ENCODE measurements at regions not wholly inside any gene's neighbourhood (a gene's known extent, or its start where the extent isn't known, plus 50 kb on each side); places are given as distances from the start of the nearest gene placed in this dataset.

- Mint-ChIP-seq H3K27ac (no peak overlapping the region), H3K36me3 (ENCODE audit: low read depth) (no peaks in the 10 kb centered on the region), H3K9me3 (no peaks in the 10 kb centered on the region), H3K27me3 (no peaks in the 10 kb centered on the region), H3K4me3 (no peak overlapping the region), H3K4me1 (ENCODE audit: low read depth) (no peaks in the 10 kb centered on the region)
- intact Hi-C loops (cut with micrococcal nuclease) = no loop called here
Observed at GRCh38 chr18:25465152-25465732, 113.3 kb upstream of the ZNF521 start.

- H3K27ac Mint-ChIP-seq = no peak overlapping the region
- no peaks in the 10 kb centered on the region for H3K27me3 Mint-ChIP-seq
- H3K9me3 Mint-ChIP-seq = no peaks in the 10 kb centered on the region
- no peaks in the 10 kb centered on the region for H3K36me3 Mint-ChIP-seq (ENCODE audit: low read depth)
- intact Hi-C loops (cut with micrococcal nuclease) = no loop called here
- no peaks in the 10 kb centered on the region for H3K4me1 Mint-ChIP-seq (ENCODE audit: low read depth)
- no peak overlapping the region for H3K4me3 Mint-ChIP-seq
Observed at GRCh38 chr18:25464227-25464626, 112.3 kb upstream of the ZNF521 start.

GRCh38 chr18:25463726-25464125 is 111.8 kb upstream of the ZNF521 start:
- intact Hi-C loops (cut with micrococcal nuclease) = no loop called here
- H3K4me1 Mint-ChIP-seq (ENCODE audit: low read depth) = no peaks in the 10 kb centered on the region
- H3K36me3 Mint-ChIP-seq (ENCODE audit: low read depth) = no peaks in the 10 kb centered on the region
- no peak overlapping the region for H3K4me3 Mint-ChIP-seq
- H3K27me3 Mint-ChIP-seq = no peaks in the 10 kb centered on the region
- H3K27ac Mint-ChIP-seq = no peak overlapping the region
- H3K9me3 Mint-ChIP-seq = no peaks in the 10 kb centered on the region

GRCh38 chr18:25459814-25460213 is 107.8 kb upstream of the ZNF521 start:
- no peaks in the 10 kb centered on the region for H3K4me1 Mint-ChIP-seq (ENCODE audit: low read depth)
- H3K36me3 Mint-ChIP-seq (ENCODE audit: low read depth) = no peaks in the 10 kb centered on the region
- intact Hi-C loops (cut with micrococcal nuclease) = no loop called here
- no peaks in the 10 kb centered on the region for H3K27me3 Mint-ChIP-seq
- no peaks in the 10 kb centered on the region for H3K9me3 Mint-ChIP-seq
- no peak overlapping the region for H3K27ac Mint-ChIP-seq
- no peak overlapping the region for H3K4me3 Mint-ChIP-seq

GRCh38 chr18:25457601-25458000 is 105.6 kb upstream of the ZNF521 start:
- Mint-ChIP-seq H3K4me3 (no peak overlapping the region), H3K4me1 (ENCODE audit: low read depth) (no peaks in the 10 kb centered on the region), H3K27ac (no peak overlapping the region), H3K27me3 (no peaks in the 10 kb centered on the region), H3K9me3 (no peaks in the 10 kb centered on the region), H3K36me3 (ENCODE audit: low read depth) (no peaks in the 10 kb centered on the region)
- intact Hi-C loops (cut with micrococcal nuclease) = no loop called here

GRCh38 chr18:25457126-25457525 is 105.2 kb upstream of the ZNF521 start:
- H3K27me3 Mint-ChIP-seq = no peaks in the 10 kb centered on the region
- no peak overlapping the region for H3K4me3 Mint-ChIP-seq
- intact Hi-C loops (cut with micrococcal nuclease) = no loop called here
- H3K36me3 Mint-ChIP-seq (ENCODE audit: low read depth) = no peaks in the 10 kb centered on the region
- H3K4me1 Mint-ChIP-seq (ENCODE audit: low read depth) = no peaks in the 10 kb centered on the region
- H3K9me3 Mint-ChIP-seq = no peaks in the 10 kb centered on the region
- no peak overlapping the region for H3K27ac Mint-ChIP-seq

GRCh38 chr18:25456334-25457010 is 104.5 kb upstream of the ZNF521 start:
- no peak overlapping the region for H3K4me3 Mint-ChIP-seq
- H3K27ac Mint-ChIP-seq = no peak overlapping the region
- intact Hi-C loops (cut with micrococcal nuclease) = no loop called here
- H3K36me3 Mint-ChIP-seq (ENCODE audit: low read depth) = no peaks in the 10 kb centered on the region
- H3K9me3 Mint-ChIP-seq = peaks cover 1% of the 10 kb centered on the region
- H3K4me1 Mint-ChIP-seq (ENCODE audit: low read depth) = no peaks in the 10 kb centered on the region
- H3K27me3 Mint-ChIP-seq = no peaks in the 10 kb centered on the region

- no peak overlapping the region for H3K4me3 Mint-ChIP-seq
- H3K36me3 Mint-ChIP-seq (ENCODE audit: low read depth) = no peaks in the 10 kb centered on the region
- intact Hi-C loops (cut with micrococcal nuclease) = no loop called here
- peaks cover 9% of the 10 kb centered on the region for H3K9me3 Mint-ChIP-seq
- no peaks in the 10 kb centered on the region for H3K4me1 Mint-ChIP-seq (ENCODE audit: low read depth)
- no peak overlapping the region for H3K27ac Mint-ChIP-seq
- H3K27me3 Mint-ChIP-seq = no peaks in the 10 kb centered on the region
Observed at GRCh38 chr18:25455646-25456045, 103.7 kb upstream of the ZNF521 start.

GRCh38 chr18:25455159-25455558 is 103.2 kb upstream of the ZNF521 start:
- intact Hi-C loops (cut with micrococcal nuclease) = no loop called here
- peaks cover 9% of the 10 kb centered on the region for H3K9me3 Mint-ChIP-seq

GRCh38 chr18:25454730-25455129 is 102.8 kb upstream of the ZNF521 start:
- Mint-ChIP-seq H3K27me3 (no peaks in the 10 kb centered on the region), H3K36me3 (ENCODE audit: low read depth) (no peaks in the 10 kb centered on the region), H3K9me3 (peaks cover 9% of the 10 kb centered on the region), H3K4me3 (no peak overlapping the region), H3K4me1 (ENCODE audit: low read depth) (no peaks in the 10 kb centered on the region), H3K27ac (no peak overlapping the region)
- intact Hi-C loops (cut with micrococcal nuclease) = no loop called here

More at GRCh38 chr18:25455159-25455558, 103.2 kb upstream of the ZNF521 start:
- Mint-ChIP-seq H3K36me3 (ENCODE audit: low read depth) (no peaks in the 10 kb centered on the region), H3K4me3 (no peak overlapping the region), H3K27me3 (no peaks in the 10 kb centered on the region), H3K4me1 (ENCODE audit: low read depth) (no peaks in the 10 kb centered on the region), H3K27ac (no peak overlapping the region)

GRCh38 chr18:25454270-25454659 is 102.3 kb upstream of the ZNF521 start:
- no peaks in the 10 kb centered on the region for H3K4me1 Mint-ChIP-seq (ENCODE audit: low read depth)
- no peaks in the 10 kb centered on the region for H3K27me3 Mint-ChIP-seq
- intact Hi-C loops (cut with micrococcal nuclease) = no loop called here
- peaks cover 13% of the 10 kb centered on the region for H3K9me3 Mint-ChIP-seq
- H3K27ac Mint-ChIP-seq = no peak overlapping the region
- no peaks in the 10 kb centered on the region for H3K36me3 Mint-ChIP-seq (ENCODE audit: low read depth)
- no peak overlapping the region for H3K4me3 Mint-ChIP-seq

- no peaks in the 10 kb centered on the region for H3K36me3 Mint-ChIP-seq (ENCODE audit: low read depth)
- H3K4me3 Mint-ChIP-seq = no peak overlapping the region
- no peaks in the 10 kb centered on the region for H3K4me1 Mint-ChIP-seq (ENCODE audit: low read depth)
Observed at GRCh38 chr18:25453556-25454269, 101.7 kb upstream of the ZNF521 start.

GRCh38 chr18:25451077-25451658 is 99.2 kb upstream of the ZNF521 start:
- Mint-ChIP-seq H3K27ac (no peak overlapping the region), H3K9me3 (peaks cover 17% of the 10 kb centered on the region), H3K4me3 (no peak overlapping the region), H3K4me1 (ENCODE audit: low read depth) (no peaks in the 10 kb centered on the region), H3K36me3 (ENCODE audit: low read depth) (no peaks in the 10 kb centered on the region), H3K27me3 (no peaks in the 10 kb centered on the region)
- intact Hi-C loops (cut with micrococcal nuclease) = no loop called here

More at GRCh38 chr18:25453556-25454269, 101.7 kb upstream of the ZNF521 start:
- Mint-ChIP-seq H3K27me3 (no peaks in the 10 kb centered on the region), H3K27ac (no peak overlapping the region), H3K9me3 (peaks cover 17% of the 10 kb centered on the region)
- intact Hi-C loops (cut with micrococcal nuclease) = no loop called here

GRCh38 chr18:25449046-25449445 is 97.1 kb upstream of the ZNF521 start:
- Mint-ChIP-seq H3K9me3 (peaks cover 17% of the 10 kb centered on the region), H3K36me3 (ENCODE audit: low read depth) (no peaks in the 10 kb centered on the region), H3K27me3 (no peaks in the 10 kb centered on the region), H3K4me3 (no peak overlapping the region), H3K4me1 (ENCODE audit: low read depth) (no peaks in the 10 kb centered on the region), H3K27ac (no peak overlapping the region)
- intact Hi-C loops (cut with micrococcal nuclease) = no loop called here

Data from dendritic cell treated with granulocyte-macrophage colony-stimulating factor and Interleukin-4, amounts not matched to agents 40 ng/mL and 50 ng/mL, for 4 days (primary cell).